Superior temporal gyrus (tissue), 1 donor: ENCODE measurements at regions not wholly inside any gene's neighbourhood (a gene's known extent, or its start where the extent isn't known, plus 50 kb on each side); places are given as distances from the start of the nearest gene placed in this dataset.

Source experiments
- DNase-seq: peaks from one replicate; pipeline ENCODE4 v3.0.0-alpha.2; 2016; ENCODE audit errors: extremely low spot score

- DNase-seq: no peak
These were observed 146.9 kb downstream of the PHETA1 start for GRCh38 chr12:111222027-111222414.

- DNase-seq: no peak
These were observed 147.6 kb downstream of the PHETA1 start for GRCh38 chr12:111221062-111222026.

GRCh38 chr12:111220363-111220762 is 148.5 kb downstream of the PHETA1 start:
- DNase-seq: no peak

GRCh38 chr12:111219440-111219839 is 149.5 kb downstream of the PHETA1 start:
- DNase-seq: no peak

- DNase-seq: no peak
These were observed 150.4 kb downstream of the PHETA1 start for GRCh38 chr12:111218499-111218898.

GRCh38 chr12:111216387-111217159 is 152.3 kb downstream of the PHETA1 start:
- DNase-seq: no peak

- no peak for DNase-seq
These were observed 153.0 kb downstream of the PHETA1 start for GRCh38 chr12:111215881-111216280.

- no peak for DNase-seq
These were observed 154.5 kb downstream of the PHETA1 start for GRCh38 chr12:111214401-111214800.

GRCh38 chr12:111213561-111213960 is 155.3 kb downstream of the PHETA1 start:
- no peak for DNase-seq

- no peak for DNase-seq
These were observed 156.0 kb downstream of the PHETA1 start for GRCh38 chr12:111212814-111213456.

GRCh38 chr12:111211910-111212757 is 156.8 kb downstream of the PHETA1 start:
- DNase-seq: no peak

- no peak for DNase-seq
These were observed 159.1 kb downstream of the PHETA1 start for GRCh38 chr12:111209811-111210210.

GRCh38 chr12:111207761-111208160 is 161.1 kb downstream of the PHETA1 start:
- DNase-seq: no peak

- no peak for DNase-seq
These were observed 164.1 kb downstream of the PHETA1 start for GRCh38 chr12:111204788-111205241.

GRCh38 chr12:111203969-111204368 is 164.9 kb downstream of the PHETA1 start:
- DNase-seq: no peak

GRCh38 chr12:111203446-111203845 is 165.4 kb downstream of the PHETA1 start:
- no peak for DNase-seq

GRCh38 chr12:111202237-111202915 is 166.5 kb downstream of the PHETA1 start:
- no peak for DNase-seq

- no peak for DNase-seq
These were observed 167.2 kb downstream of the PHETA1 start for GRCh38 chr12:111201495-111202236.

- no peak for DNase-seq
These were observed 167.9 kb downstream of the PHETA1 start for GRCh38 chr12:111201036-111201435.
